Ascending aorta (tissue), 2 donors: ENCODE measurements at regions not wholly inside any gene's neighbourhood (a gene's known extent, or its start where the extent isn't known, plus 50 kb on each side); places are given as distances from the start of the nearest gene placed in this dataset.

Experiments used
- DNase-seq, 2 donors: peaks; one replicate each; pipeline ENCODE4 v3.0.0-alpha.2; 2019; ENCODE audit warnings: low spot score in 2 of 2
- H3K27ac ChIP-seq, 2 donors: fragments of 200-600 bp; sonication (generic); one replicate each; pipeline ENCODE4 v1.5.1; 2016 to 2017; ENCODE audit warnings: mild to moderate bottlenecking in 1 of 2
- H3K27me3 ChIP-seq: fragments of 200-600 bp; sonication (generic); one replicate; pipeline ENCODE4 v1.5.1; 2017
- H3K36me3 ChIP-seq, 2 donors: fragments of 200-600 bp; sonication (generic); one replicate each; pipeline ENCODE4 v1.5.1; 2016
- H3K4me1 ChIP-seq, 2 donors: fragments of 200-600 bp; sonication (generic); one replicate each; pipeline ENCODE4 v1.5.1; 2016 to 2017; ENCODE audit warnings: mild to moderate bottlenecking in 1 of 2
- H3K4me3 ChIP-seq, 2 donors: fragments of 200-600 bp; sonication (generic); one replicate each; pipeline ENCODE4 v1.5.1; 2016 to 2017; ENCODE audit warnings: mild to moderate bottlenecking in 1 of 2
- H3K9me3 ChIP-seq, 2 donors: fragments of 200-600 bp; sonication (generic); one replicate each; pipeline ENCODE4 v1.5.1; 2016
- intact Hi-C: fragments of 100-400 bp; cut with DNase I; formaldehyde crosslinking; loops from one replicate; pipeline ENCODE4 v1.15.1; 2023
- TF ChIP-seq, protein P1 (sequence below), 3 experiments: fragments of 200-600 bp in 2 of 3; fragments of 450-650 bp in 1 of 3; sonication (generic) in 2 of 3; IDR thresholded peaks; one replicate each; pipeline ENCODE4 v1.5.1; 2016 to 2019; ENCODE audit warnings: antibody characterized with exemption in 3 of 3, mild to moderate bottlenecking in 1 of 3, moderate library complexity in 1 of 3

DNA sequence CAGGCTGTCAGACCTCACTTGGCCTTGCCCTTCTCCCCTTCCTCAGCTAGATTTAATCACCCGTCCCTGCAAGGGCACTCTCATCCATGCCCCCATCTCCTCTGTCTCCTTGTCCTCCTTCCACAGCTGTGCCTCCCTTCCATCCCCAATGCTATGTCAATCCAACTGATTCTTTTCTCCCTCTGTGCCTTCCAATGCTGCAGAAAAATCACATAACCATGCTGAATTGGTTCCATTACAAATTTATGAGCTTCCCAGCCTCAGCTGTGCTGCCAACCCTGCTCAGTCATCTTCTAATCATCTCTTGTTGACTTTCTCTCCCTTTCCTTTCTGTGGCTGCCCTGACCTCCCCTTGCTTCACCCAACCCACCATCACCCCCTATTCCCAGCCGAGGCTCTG, 56.3 kb upstream of the PIRT start:
- no peaks in the 10 kb centered on the region for H3K27me3 ChIP-seq
- TF ChIP-seq, protein P1, sequence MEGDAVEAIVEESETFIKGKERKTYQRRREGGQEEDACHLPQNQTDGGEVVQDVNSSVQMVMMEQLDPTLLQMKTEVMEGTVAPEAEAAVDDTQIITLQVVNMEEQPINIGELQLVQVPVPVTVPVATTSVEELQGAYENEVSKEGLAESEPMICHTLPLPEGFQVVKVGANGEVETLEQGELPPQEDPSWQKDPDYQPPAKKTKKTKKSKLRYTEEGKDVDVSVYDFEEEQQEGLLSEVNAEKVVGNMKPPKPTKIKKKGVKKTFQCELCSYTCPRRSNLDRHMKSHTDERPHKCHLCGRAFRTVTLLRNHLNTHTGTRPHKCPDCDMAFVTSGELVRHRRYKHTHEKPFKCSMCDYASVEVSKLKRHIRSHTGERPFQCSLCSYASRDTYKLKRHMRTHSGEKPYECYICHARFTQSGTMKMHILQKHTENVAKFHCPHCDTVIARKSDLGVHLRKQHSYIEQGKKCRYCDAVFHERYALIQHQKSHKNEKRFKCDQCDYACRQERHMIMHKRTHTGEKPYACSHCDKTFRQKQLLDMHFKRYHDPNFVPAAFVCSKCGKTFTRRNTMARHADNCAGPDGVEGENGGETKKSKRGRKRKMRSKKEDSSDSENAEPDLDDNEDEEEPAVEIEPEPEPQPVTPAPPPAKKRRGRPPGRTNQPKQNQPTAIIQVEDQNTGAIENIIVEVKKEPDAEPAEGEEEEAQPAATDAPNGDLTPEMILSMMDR (IDR thresholded peaks at IDR 0.05) = no peak
- H3K4me3 ChIP-seq = no peak overlapping the region
- no peaks in the 10 kb centered on the region for H3K9me3 ChIP-seq
- H3K4me1 ChIP-seq = no peaks in the 10 kb centered on the region
- intact Hi-C loops = no loop called here
- H3K27ac ChIP-seq = no peak overlapping the region
- no peaks in the 10 kb centered on the region for H3K36me3 ChIP-seq
- DNase-seq = no peak

DNA sequence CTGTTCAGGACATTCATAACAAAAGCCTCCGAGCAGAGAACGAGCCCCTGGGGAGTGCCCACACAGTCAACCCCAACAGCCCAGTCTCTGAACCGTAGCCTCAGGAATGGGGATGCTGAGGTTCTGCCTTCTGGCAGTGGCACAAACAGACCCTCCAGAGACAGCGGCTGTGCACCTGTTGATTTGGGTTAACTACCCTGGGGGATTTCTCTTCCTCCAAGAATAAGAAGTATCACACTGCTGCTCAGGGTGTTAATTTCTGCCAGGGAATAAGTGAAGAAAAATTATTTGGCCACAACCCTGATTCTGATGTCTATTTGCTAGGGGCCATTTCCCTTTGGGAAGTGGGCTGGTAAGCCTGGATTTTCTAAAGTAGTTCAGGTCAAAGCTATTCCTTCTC, 51.0 kb upstream of the PIRT start:
- Histone ChIP-seq H3K27me3 (no peaks in the 10 kb centered on the region), H3K4me1 (no peaks in the 10 kb centered on the region), H3K36me3 (no peaks in the 10 kb centered on the region), H3K9me3 (no peaks in the 10 kb centered on the region), H3K4me3 (no peak overlapping the region), H3K27ac (no peak overlapping the region)
- intact Hi-C loops = no loop called here
- no peak for DNase-seq
- TF ChIP-seq, protein P1 (IDR thresholded peaks at IDR 0.05) = no peak
